GM12872 (cell line): ENCODE measurements at regions not wholly inside any gene's neighbourhood (a gene's known extent, or its start where the extent isn't known, plus 50 kb on each side); places are given as distances from the start of the nearest gene placed in this dataset.

ENCODE experiments used
- TF ChIP-seq, protein P1 (sequence below): IDR thresholded peaks from 3 replicates; pipeline ENCODE4 v1.5.1; 2011; ENCODE audit warnings: low read depth, mild to moderate bottlenecking, low read length, moderate library complexity; ENCODE audit not compliant: insufficient read depth

DNA sequence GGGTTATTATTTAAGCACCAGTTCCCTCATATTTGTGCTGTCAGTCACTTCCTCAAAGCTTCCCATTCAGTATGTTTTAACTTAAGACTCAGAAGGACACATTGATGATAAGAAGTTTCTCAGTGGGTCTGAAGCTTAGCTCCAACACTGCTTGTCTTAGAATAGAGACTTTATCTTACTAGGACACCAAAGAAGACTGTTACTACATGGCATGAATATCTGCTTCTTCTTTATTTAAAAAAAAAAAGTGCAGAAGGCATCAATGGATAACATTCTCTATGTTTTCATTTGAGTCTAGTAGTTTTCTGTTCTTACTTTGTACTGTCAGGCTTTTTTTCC, 404.2 kb downstream of the DAD1 start:
- TF ChIP-seq, protein P1, sequence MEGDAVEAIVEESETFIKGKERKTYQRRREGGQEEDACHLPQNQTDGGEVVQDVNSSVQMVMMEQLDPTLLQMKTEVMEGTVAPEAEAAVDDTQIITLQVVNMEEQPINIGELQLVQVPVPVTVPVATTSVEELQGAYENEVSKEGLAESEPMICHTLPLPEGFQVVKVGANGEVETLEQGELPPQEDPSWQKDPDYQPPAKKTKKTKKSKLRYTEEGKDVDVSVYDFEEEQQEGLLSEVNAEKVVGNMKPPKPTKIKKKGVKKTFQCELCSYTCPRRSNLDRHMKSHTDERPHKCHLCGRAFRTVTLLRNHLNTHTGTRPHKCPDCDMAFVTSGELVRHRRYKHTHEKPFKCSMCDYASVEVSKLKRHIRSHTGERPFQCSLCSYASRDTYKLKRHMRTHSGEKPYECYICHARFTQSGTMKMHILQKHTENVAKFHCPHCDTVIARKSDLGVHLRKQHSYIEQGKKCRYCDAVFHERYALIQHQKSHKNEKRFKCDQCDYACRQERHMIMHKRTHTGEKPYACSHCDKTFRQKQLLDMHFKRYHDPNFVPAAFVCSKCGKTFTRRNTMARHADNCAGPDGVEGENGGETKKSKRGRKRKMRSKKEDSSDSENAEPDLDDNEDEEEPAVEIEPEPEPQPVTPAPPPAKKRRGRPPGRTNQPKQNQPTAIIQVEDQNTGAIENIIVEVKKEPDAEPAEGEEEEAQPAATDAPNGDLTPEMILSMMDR = no peak

DNA sequence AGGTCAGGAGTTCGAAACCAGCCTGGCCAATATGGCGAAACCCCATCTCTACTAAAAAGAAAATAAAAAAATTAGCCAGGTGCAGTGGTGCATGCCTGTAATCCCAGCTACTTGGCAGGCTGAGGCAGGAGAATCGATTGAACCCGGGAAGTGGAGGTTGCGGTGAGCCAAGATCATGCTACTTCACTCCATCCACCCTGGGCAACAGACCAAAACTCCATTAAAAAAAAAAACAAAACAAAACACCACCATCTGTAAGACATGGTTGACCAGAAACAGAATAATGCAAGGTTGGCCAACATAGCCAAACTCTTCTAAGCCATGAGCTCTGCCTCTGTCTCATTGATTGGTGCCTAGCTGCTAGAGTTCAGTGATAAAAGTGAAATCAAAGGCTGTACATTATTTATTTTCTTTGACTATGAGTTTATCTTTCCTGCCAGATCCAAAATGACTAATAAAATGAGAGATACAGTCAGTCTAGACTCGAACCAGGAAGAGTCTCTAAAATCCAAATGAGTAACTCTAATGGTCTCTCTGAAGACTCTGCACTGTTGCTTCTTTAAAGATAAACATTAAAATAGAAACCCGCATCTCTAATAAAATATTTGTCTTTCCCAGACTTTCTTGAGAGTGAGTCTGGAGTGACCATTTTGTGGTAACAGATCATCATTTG, 404.7 kb downstream of the DAD1 start:
- TF ChIP-seq, protein P1 = no peak

DNA sequence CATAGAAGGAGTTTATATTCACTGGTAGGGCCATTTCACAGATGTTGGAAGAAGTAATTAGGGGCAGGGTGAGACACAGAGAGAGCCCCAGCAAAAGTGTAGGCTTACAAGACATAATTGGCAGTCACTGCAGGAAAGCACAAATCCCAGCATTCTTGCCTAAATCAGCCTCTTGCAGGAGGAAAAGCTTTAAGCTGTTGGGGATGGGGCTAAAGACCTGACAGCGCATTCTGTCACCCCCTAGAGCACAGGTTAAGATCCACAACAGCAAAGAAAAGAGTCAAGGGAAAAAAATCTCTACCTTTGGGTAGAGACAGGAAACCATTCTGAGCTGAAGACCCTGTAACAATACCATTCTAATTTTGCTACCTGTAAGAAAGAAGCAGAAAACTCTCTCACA, 409.0 kb downstream of the DAD1 start:
- TF ChIP-seq, protein P1 = no peak

DNA sequence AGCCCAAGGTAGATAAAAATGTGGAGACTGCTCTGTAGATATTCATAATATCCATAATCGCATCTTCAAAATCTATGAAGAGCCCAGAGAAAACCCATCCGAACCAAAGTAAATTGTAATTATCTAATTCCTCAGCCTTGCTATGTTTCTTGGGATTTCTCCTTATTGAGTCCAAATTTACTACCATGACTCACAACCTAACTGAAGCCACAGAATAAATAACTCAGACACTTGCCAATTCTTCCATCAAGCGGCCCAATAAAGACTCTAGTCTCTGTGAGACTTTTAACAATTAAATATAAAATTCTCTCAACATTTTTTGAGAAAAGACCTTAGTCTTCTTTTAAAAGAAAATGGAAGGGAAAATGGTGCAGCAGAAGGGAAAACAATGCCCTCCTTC, 409.8 kb downstream of the DAD1 start:
- TF ChIP-seq, protein P1 = no peak

DNA sequence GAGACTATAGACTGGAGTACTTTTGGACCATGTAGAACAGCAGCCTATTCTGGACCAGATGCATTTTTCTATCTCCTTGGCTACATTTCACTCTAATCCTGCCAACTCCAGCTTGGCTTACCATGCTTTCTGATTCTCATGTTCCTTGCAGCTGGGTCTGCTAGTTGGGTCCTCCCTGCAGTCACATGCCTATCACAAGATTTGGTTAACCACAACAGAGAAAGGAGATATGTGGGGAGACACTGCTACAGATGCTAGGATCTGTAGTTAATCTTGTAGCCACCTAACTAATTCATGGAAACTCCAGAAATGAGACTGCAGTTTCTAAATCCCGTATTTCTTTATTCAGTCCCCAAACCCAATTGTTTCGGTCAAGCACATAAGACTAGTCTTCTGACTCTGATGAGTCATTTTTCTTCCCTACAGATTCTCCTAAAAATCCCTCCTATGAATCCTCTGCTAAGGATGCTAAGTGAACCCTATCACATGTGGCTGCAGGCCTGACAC, 410.6 kb downstream of the DAD1 start:
- TF ChIP-seq, protein P1 = no peak

DNA sequence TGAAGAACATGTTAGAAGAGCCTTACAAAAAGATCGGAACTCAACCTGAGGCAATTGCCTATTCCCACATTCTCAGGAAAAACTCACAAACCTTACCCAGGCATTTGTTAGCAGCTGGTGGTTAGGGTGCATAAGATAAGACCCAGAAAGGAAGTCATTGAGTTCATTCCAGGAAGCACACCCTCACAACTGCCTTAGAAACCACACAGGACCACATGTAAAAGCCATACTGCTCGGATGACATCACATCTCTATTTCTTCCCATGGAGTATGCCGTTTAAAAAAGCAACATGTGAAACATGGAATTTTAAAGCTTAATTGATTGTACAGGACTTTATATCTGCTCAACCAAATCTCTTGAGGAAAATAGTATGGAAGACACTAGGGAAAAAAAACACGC, 411.2 kb downstream of the DAD1 start:
- TF ChIP-seq, protein P1 = no peak

DNA sequence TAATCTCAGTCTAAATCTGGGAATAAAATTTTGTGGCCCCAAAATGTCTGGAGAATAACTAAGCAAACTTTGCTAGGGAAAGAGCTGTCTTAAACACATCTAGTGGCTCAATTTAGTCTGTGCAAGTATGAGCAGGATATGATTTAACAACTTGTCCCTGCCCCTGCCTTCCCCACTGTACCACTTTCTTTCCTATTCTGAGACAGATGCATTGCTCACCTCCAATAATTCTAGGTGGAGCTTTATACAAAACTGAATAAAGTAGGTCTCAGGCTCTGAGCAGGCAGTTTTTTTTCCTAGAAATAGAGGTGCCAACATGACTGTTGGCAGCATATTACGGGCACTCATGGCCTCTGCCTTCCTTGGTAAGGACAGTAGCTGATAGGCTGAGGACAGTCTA, 412.1 kb downstream of the DAD1 start:
- TF ChIP-seq, protein P1 = no peak
